MG63 (cell line): ENCODE measurements at regions not wholly inside any gene's neighbourhood (a gene's known extent, or its start where the extent isn't known, plus 50 kb on each side); places are given as distances from the start of the nearest gene placed in this dataset.
A peak's percentile ranks its signal among the peaks of the same experiment; 100 is the strongest.
"Not testable (repeated sequence)": the region's sequence is repeated elsewhere in the genome, so short reads cannot be mapped to it uniquely, and the experiment has no call there.

Source experiments
- DNase-seq: peaks from one replicate; pipeline ENCODE4 v3.0.0-alpha.2; 2020
- H3K27me3 ChIP-seq: fragments of 250-450 bp; sonication (Bioruptor Pico); 2 replicates; pipeline ENCODE4 v1.5.1; 2020; ENCODE audit warnings: mild to moderate bottlenecking, moderate library complexity
- H3K36me3 ChIP-seq: fragments of 250-450 bp; sonication (Bioruptor Pico); 2 replicates; pipeline ENCODE4 v1.5.1; 2020; ENCODE audit warnings: mild to moderate bottlenecking, moderate library complexity
- H3K4me3 ChIP-seq: fragments of 250-450 bp; sonication (Bioruptor Pico); 2 replicates; pipeline ENCODE4 v1.5.1; 2020; ENCODE audit warnings: mild to moderate bottlenecking, moderate library complexity
- H3K9me3 ChIP-seq: fragments of 250-450 bp; sonication (Bioruptor Pico); 2 replicates; pipeline ENCODE4 v1.5.1; 2020; ENCODE audit warnings: mild to moderate bottlenecking, moderate library complexity

DNA sequence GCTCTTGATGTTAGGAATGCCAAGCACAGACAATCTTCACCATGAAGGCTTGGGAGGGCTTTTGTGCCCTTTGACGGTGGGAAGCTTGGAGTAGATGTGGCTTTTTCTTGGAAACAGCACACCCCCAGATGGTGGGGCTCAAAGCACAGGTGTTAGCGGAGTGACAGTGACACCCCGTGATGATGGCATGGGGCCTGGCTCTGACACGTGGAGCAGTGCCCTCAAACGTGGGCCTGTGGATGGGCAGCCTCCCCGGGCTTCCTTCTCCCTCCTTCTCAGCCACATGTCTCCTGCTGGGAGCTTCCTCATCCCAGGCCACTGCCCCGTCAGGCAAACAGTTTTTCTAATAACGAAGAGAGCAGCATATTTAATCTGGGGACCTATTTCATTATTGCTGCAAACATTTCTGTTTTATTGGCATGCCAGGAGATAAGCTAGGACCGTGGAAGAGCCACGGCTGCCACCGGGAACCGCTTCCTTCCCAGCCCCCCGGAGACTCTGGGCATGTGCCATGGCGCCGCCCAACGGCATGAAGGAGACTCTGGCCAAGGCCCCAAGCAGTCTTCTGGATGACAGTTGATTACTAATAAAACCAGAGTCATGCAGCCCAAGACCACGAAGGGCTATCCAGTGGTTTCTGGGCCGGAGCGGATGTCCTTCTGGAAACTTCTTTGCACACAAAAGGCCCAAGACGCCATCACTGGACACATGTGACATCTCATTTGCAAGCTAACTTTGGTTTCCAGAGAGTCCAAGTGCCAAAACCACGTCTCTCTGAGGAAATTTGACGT lies 280.3 kb upstream of the FOXF1 start:
- Histone ChIP-seq H3K9me3 (peaks cover 22% of the 10 kb centered on the region), H3K27me3 (no peaks in the 10 kb centered on the region), H3K4me3 (no peak overlapping the region), H3K36me3 (no peaks in the 10 kb centered on the region)
- DNase-seq, result no peak

GRCh38 chr16:86231321-86231995 lies 278.9 kb upstream of the FOXF1 start:
- no peak overlapping the region for H3K4me3 ChIP-seq
- H3K9me3 ChIP-seq, result peaks cover 24% of the 10 kb centered on the region
- no peaks in the 10 kb centered on the region for H3K36me3 ChIP-seq
- DNase-seq, result peak; percentile 56
- H3K27me3 ChIP-seq, result no peaks in the 10 kb centered on the region

DNA sequence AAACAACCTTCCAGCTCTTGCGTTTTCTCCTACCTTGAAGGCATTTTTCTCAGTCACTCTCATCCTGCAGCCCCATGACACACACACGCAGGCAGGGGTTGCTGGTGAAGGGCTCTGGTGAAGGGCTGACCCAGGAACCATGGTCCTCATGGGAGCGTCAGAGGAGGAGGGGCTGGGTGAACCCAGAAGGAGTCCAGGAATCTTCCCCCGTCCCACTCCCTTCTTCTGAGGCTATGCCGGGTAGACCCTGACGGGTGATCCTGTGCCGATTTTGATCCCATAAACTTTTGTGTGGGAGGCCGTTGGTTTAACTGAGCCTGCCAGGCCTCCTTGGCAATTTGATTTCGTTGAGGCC lies 278.4 kb upstream of the FOXF1 start:
- no peak for DNase-seq
- Histone ChIP-seq H3K36me3 (no peaks in the 10 kb centered on the region), H3K27me3 (no peaks in the 10 kb centered on the region), H3K4me3 (no peak overlapping the region), H3K9me3 (peaks cover 24% of the 10 kb centered on the region)

- no peak for DNase-seq
- no peaks in the 10 kb centered on the region for H3K36me3 ChIP-seq
- H3K4me3 ChIP-seq, result no peak overlapping the region
- no peaks in the 10 kb centered on the region for H3K27me3 ChIP-seq
- H3K9me3 ChIP-seq, result peaks cover 24% of the 10 kb centered on the region
These were observed 277.8 kb upstream of the FOXF1 start for GRCh38 chr16:86232496-86232895.

DNA sequence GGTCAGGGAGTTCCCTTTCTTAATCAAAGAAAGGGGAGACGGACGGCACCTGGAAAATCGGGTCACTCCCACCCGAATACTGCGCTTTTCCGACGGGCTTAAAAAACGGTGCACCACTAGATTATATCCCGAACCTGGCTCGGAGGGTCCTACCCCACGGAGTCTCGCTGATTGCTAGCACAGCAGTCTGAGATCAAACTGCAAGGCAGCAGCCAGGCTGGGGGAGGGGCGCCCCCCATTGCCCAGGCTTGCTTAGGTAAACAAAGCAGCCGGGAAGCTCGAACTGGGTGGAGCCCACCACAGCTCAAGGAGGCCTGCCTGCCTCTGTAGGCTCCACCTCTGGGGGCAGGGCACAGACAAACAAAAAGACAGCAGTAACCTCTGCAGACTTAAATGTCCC lies 276.8 kb upstream of the FOXF1 start:
- not testable (repeated sequence) for DNase-seq, H3K36me3 ChIP-seq, H3K27me3 ChIP-seq, H3K4me3 ChIP-seq
- peaks cover 29% of the 10 kb centered on the region for H3K9me3 ChIP-seq

DNA sequence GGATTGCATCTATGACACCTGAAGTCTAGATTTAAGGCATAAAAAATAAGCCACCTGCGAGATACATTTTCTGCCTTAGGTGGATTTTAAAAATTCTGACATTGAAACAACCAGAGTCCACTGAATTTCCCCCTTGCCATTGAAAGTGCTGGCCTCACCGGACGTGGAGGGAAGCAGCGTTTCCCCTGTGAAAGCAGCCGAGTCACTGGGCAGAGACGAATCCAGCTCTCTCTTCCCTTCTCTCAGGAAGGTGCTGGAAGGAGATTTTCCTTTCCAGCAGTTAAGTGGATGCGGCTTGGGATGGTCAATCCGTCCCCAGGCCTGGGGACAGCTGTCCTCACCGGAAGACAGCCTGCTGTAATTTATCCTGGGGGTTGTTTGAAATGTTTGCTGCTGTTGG lies 270.9 kb upstream of the FOXF1 start:
- DNase-seq, result no peak
- Histone ChIP-seq H3K9me3 (peaks cover 6% of the 10 kb centered on the region), H3K4me3 (no peak overlapping the region), H3K27me3 (no peaks in the 10 kb centered on the region; the same call in none of the 2 replicates), H3K36me3 (no peaks in the 10 kb centered on the region)

GRCh38 chr16:86240716-86241363 lies 269.5 kb upstream of the FOXF1 start:
- no peaks in the 10 kb centered on the region; the same call in none of the 2 replicates for H3K27me3 ChIP-seq
- DNase-seq, result no peak
- peaks cover 9% of the 10 kb centered on the region for H3K9me3 ChIP-seq
- no peaks in the 10 kb centered on the region for H3K36me3 ChIP-seq
- H3K4me3 ChIP-seq, result no peak overlapping the region

- Histone ChIP-seq H3K9me3 (peaks cover 9% of the 10 kb centered on the region), H3K27me3 (no peaks in the 10 kb centered on the region; the same call in none of the 2 replicates)
These were observed 268.6 kb upstream of the FOXF1 start for GRCh38 chr16:86241681-86242080.

GRCh38 chr16:86242244-86243122 lies 267.8 kb upstream of the FOXF1 start:
- no peak for DNase-seq
- Histone ChIP-seq H3K36me3 (no peaks in the 10 kb centered on the region), H3K27me3 (no peaks in the 10 kb centered on the region; the same call in none of the 2 replicates), H3K4me3 (no peak overlapping the region), H3K9me3 (peaks cover 9% of the 10 kb centered on the region)

More at GRCh38 chr16:86241681-86242080, 268.6 kb upstream of the FOXF1 start:
- Histone ChIP-seq H3K4me3 (no peak overlapping the region), H3K36me3 (no peaks in the 10 kb centered on the region)
- DNase-seq, result no peak

- Histone ChIP-seq H3K4me3 (no peak overlapping the region), H3K9me3 (peaks cover 9% of the 10 kb centered on the region), H3K36me3 (no peaks in the 10 kb centered on the region), H3K27me3 (no peaks in the 10 kb centered on the region; the same call in none of the 2 replicates)
- no peak for DNase-seq
These were observed 267.2 kb upstream of the FOXF1 start for GRCh38 chr16:86243123-86243473.

DNA sequence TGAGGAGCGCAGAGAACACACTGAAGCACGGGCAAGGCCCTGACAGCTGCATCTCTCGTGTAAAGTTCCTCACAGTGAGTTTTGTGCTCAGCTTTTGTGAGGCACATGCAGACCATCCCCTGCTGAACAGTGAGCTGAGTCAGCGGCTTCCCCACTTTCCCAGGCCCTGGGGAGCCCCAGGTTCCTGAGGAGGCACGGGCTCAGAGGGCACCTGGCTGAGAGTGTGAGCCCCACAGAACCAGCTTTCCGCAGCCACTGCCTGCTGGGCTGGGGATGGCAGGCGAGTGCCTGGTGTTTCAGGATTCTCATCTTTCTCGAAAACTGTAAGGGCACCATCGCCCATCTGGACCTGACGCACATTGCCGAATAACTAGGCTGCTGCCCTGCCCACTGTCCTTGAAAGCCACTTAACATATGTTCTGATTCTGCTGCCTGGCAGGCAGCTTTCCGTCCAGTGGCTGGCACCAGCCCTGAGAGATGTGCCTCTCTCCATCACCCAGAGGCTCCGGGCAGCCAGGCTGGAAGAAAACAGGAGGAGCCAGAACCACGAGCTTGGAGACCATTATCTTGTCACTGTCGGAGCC lies 266.7 kb upstream of the FOXF1 start:
- Histone ChIP-seq H3K4me3 (no peak overlapping the region), H3K9me3 (peaks cover 6% of the 10 kb centered on the region; the same call in 1 of the 2 replicates), H3K36me3 (no peaks in the 10 kb centered on the region), H3K27me3 (no peaks in the 10 kb centered on the region; the same call in none of the 2 replicates)
- DNase-seq, result no peak

DNA sequence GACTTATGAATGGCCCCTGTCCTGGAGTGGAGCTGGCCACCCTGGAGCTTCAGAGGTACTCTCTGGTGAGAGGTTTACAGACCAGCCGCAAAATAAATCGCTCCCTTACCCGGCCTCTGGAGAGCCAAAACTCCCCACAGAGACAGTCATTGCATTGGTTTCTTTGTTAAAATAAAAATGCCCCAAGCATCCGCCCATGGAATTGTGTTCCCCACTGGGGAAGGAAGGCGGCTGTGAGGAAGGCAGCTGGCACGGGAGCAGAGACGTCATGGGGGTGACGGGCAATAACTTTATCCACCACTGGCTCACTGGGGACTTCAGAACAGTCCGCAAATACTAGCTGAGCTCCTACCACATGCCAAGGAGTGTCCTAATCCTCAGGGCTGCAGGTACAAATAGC lies 266.2 kb upstream of the FOXF1 start:
- Histone ChIP-seq H3K9me3 (peaks cover 6% of the 10 kb centered on the region; the same call in 1 of the 2 replicates), H3K36me3 (no peaks in the 10 kb centered on the region), H3K27me3 (no peaks in the 10 kb centered on the region; the same call in none of the 2 replicates), H3K4me3 (no peak overlapping the region)
- no peak for DNase-seq

- no peaks in the 10 kb centered on the region for H3K36me3 ChIP-seq
- peaks cover 6% of the 10 kb centered on the region; the same call in 1 of the 2 replicates for H3K9me3 ChIP-seq
- H3K27me3 ChIP-seq, result no peaks in the 10 kb centered on the region; the same call in none of the 2 replicates
- no peak for DNase-seq
- no peak overlapping the region for H3K4me3 ChIP-seq
These were observed 265.4 kb upstream of the FOXF1 start for GRCh38 chr16:86244936-86245335.

- H3K36me3 ChIP-seq, result no peaks in the 10 kb centered on the region
- H3K27me3 ChIP-seq, result no peaks in the 10 kb centered on the region; the same call in none of the 2 replicates
- no peak overlapping the region for H3K4me3 ChIP-seq
- H3K9me3 ChIP-seq, result peaks cover 6% of the 10 kb centered on the region; the same call in 1 of the 2 replicates
- DNase-seq, result no peak
These were observed 265.0 kb upstream of the FOXF1 start for GRCh38 chr16:86245351-86245750.

GRCh38 chr16:86245895-86246294 lies 264.4 kb upstream of the FOXF1 start:
- H3K4me3 ChIP-seq, result no peak overlapping the region
- peaks cover 6% of the 10 kb centered on the region; the same call in 1 of the 2 replicates for H3K9me3 ChIP-seq
- H3K27me3 ChIP-seq, result no peaks in the 10 kb centered on the region; the same call in 1 of the 2 replicates
- no peak for DNase-seq
- H3K36me3 ChIP-seq, result no peaks in the 10 kb centered on the region

GRCh38 chr16:86248310-86248905 lies 261.9 kb upstream of the FOXF1 start:
- Histone ChIP-seq H3K4me3 (no peak overlapping the region), H3K9me3 (peaks cover 6% of the 10 kb centered on the region; the same call in 1 of the 2 replicates), H3K27me3 (no peaks in the 10 kb centered on the region; the same call in 1 of the 2 replicates), H3K36me3 (no peaks in the 10 kb centered on the region)
- no peak for DNase-seq
